Activated CD4-positive, alpha-beta T cell treated with anti-CD3 and anti-CD28 coated beads, Interleukin-2, amount 50 U/mL, for 1 hour (primary cell): ENCODE measurements at regions not wholly inside any gene's neighbourhood (a gene's known extent, or its start where the extent isn't known, plus 50 kb on each side); places are given as distances from the start of the nearest gene placed in this dataset.
"Not testable (repeated sequence)": the region's sequence is repeated elsewhere in the genome, so short reads cannot be mapped to it uniquely, and the experiment has no call there.

Source experiments
- DNase-seq: peaks from one replicate; pipeline ENCODE4 v3.0.0-alpha.2; 2020

DNA sequence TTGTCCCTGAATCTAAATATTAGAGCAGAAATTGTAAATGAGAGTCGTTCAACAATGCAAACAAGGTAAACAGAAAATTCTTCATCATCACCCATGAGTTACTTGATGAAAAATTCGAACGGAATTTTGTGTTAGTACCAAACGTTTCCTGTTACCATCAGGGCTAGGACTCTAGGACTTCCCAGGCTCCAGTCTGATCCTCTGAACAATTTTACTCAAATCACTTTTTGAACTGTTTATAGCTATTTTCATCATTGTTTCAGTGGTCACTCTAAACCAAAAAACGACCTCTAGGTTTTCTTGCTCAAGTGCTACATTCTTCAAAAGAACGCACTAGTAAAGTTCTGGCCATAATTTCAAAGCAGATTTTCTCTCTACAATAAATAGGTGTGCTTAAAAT, 273.3 kb downstream of the MREG start:
- no peak for DNase-seq

DNA sequence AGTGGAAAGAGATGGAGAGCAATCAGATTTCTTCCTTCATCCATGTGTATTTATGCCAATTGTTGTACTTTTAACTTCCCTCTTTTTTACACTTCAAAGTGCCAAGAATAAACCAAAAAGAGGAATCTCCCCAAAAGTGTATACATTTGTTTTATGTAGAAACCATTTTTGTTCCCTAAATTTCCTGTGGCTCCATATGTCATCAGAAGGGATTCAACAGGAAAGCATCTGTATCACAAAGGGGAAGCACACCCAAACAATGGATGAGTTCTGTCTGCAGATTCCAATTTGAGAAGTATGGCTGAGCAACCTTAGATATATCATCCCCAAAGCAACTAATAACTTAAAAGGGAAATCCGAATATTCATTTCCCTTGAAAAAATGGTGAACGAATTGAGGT, 275.0 kb downstream of the MREG start:
- no peak for DNase-seq

DNA sequence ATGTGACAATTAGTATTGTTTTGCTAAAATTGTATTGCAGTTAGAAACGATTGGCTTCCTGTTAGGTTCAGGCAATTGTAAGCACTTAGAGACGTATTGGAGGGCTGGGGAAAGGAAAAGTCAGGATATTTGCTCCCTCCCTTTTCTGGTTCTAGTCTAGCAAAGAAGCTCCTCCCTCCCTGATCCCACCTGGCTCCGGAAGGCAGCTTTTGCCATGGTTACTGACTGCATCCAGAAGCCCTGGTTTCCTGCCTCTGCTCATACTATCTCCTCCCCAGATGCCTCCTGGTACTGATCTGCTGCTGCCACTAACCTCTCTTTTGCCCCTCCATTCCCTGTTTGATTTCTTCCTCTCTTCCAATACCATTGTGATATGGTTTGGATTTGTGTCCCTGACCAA, 275.9 kb downstream of the MREG start:
- DNase-seq, result no peak

DNA sequence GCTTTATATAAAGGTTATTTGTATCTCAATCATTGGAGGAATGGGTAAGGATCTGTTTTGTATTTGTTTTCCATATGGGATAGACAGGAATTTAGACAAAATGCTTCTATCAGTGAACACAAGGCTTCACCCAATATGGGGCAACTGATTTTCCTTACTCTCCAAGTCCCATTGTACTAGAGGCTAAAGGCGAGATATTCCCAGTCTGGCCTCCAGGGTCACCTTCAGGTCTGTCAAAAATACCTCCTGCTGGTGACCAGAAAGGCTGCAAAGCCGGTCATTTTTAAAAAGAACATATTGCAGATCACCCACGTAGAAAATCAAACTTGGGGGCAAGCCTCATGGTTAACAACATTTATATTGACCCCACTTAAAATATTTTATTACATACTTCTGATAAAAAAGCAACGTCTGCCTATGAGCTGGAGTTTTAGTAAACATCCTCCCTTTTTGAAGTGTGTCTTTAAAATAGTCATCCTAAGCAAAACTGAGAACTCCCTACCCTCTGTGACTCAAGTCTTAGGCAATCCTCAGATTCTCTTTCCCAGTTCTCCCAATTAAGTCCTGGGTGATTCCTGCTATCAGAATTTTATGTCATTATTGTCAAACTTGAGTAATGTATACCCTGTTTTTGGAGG, 276.6 kb downstream of the MREG start:
- DNase-seq, result no peak

DNA sequence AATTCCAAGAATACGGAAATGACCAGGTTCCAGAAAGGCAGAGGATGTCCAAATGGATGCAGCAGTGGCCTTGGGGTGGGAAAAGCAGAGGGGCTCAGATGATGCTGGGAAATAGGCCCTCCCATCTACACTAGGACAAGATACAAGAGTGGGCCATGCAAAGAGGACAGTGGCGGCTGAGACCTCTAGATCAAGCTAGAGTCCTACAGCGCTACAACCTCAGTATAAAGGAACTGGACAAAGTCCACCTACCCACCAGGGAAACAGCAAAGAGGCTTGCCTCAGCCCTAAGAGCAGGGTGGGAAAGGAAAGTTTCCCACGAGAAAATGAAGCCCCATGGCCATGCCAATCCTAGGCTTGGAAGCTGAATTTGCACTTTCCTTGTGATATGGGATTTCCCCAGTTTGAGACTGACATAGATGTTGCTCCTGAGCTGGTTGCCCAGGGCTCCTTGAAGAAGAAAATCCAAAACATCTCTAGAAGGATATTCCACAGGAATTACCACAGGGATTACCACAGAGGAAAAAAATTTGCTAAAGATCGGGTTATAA, 282.2 kb downstream of the MREG start:
- no peak for DNase-seq

DNA sequence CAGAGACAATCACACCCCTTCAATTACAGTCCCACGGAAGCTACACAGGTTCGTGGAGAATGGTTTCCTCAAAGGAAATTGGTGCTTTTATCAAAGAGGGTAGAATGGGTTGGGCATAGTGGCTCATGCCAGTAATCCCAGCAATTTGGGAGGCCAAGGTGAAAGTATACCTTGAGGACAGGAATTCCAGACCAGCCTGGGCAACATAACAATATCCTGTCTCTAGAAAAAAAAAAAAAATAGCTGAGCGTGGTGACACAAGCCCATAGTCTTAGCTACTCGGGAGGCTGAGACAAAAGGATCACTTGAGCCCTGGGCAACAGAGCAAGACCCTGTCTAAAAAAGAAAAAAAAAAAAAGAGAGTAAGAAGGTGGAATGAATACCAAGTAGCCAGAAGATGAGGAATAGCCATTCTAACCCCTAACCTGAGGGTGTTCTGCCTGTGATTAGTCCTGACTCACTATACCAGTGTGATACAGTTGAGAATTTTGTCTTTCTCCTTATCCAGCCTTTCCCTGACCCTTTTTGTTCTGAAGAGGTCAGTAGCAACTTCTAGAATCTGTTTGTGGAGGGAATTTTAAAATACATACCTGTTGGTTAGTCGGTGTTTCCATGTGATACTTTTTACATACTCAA, 283.2 kb downstream of the MREG start:
- no peak for DNase-seq

DNA sequence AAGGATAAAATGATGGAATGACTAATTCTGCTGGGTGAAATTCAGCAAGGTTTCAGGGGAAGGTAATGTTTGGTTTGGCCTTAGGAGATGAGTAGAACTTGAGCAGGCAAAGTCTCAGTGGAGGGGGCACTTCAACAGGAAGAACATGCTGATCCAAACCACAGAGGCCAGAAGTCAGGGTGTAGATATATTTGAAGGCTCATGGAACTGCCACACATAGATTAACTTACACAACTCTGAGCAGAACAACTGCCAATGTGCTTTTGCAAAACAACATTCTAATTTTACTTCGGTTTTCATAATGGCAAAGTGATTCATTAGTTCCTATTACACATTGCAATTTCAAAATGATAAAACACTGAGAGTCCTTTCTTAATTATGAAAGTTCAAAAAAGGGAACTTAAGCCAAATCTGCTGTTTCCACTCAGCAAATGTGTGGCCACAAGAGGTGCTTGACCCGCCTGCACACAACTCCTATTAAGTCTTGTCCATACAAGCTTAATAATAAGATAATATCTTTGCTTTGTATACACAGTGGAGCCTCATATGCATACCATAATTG, 284.8 kb downstream of the MREG start:
- no peak for DNase-seq

DNA sequence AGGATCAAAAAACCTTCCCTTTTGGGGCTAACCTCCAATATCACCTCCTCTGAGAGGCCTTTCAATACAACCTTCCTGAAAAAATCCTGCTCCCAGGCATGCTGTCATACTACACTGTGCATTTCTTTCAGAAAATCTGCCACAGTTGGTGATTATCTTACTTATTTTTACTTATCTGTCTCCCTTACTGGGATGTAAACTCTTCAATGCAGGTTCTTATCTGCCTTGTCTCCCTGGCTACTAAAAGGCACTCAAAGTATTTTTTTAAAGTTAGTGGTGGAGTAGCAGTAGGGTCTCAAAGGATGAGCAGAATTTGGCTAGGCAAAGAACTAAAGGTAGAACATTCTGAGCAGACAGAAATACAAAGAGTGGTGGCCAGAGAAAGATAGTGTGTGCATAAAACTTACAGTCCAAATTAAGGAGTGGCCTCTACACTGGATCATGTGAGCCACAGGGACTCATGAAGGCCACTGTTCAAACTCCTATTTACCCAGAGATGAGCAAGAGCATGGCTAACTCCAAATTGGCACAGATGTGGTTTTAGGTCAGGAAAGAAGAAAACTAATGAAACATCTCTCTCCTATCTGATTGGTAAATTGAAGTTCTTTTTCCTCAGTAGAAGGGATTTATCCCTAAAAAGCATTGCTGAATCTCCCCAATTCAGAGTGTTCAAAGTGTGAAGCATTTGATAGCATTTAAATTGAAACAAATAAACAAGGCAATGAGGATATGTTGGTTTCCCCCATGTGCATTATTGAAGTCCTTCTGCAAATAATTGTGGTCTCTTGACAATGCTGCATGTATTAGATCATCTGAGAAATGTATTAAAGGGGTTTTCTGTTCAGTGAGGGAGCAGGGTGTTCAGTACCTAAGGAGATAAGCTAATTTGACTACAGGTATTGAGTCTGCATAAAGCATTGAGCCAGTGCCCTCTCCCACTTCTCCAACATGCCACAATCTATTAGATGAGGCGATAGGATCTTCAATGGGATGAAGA, 285.5 kb downstream of the MREG start:
- DNase-seq, result no peak

DNA sequence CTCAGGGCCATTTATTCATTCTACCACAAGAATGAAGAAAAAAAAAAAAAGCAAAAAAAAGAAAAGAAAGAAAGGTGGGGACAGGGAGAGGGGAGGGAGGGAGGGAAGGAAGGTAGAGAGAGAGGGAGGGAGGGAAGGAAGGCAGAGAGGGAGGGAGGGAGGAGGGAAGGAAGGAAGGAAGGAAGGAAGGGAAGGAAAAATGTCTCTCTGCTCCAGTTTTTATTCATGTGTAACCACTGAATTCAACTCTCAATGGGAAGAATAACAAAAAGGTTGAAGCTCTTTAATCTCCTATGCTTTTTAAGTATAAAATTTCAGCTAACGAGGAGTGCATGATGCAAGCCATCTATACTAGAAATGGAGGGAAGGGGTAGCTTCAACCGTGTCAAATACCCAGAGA, 287.3 kb downstream of the MREG start:
- DNase-seq, result no peak

DNA sequence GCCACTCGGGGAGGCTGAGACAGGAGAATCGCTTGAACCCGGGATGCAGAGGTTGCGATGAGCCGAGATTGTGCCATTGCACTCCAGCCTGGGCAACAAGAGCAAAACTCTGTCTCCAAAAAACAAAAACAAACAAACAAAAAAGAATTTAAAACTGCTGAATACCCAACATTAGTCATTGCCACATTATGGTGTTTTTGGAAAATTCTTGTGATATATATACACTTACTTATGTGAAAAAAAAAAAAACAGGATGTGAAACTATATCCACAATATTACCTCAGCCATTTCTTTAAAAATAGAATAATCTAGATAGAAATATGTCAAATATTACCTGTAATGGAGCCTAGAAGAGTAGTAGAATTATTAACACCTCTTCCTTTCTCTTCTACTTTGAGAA, 288.3 kb upstream of the FN1 start:
- no peak for DNase-seq

DNA sequence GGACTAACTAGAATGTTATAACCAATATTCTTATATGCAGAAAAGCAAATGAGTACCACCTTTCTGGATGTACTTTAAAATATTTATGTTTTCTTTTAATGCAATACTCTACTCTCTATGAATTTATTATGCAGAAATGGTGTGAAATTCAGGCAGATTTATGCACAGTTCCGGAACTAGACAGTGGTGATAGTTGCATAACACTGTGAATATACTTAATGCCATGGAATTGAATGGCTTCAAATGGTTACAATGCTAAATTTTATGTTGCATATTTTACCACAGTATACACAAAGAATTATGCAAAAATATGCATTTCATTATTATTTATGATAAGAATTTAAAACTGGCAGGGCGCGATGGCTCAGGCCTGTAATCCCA, 287.8 kb upstream of the FN1 start:
- no peak for DNase-seq

DNA sequence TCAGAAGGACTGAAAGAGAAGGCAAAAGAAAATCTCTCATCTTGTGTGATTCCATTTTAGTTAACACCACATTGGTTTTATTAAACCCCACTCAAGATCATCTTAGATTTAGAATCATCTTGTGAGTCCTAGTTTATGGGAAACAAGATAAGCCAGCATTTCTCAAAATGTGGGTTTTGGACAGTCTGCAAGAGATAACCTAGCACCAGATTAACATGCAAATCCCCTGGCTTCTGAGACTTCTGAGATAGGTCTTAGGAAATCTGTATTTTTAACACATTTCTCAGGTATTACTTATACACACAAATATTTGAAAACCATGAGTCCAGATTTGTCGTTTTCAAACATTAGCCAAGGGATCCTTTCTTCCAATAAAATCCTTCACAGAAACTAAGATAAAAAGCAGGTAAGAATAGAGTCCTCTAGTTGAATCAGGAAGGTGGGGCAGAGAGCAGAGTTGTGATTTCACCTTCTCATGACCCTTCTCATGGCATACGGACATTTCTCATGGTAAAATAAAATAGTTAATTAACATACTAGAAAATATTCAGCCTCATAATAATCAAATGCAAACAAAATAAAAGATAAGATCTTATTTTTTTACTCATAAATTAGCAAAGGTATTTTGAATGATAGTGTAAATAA, 287.2 kb upstream of the FN1 start:
- no peak for DNase-seq

DNA sequence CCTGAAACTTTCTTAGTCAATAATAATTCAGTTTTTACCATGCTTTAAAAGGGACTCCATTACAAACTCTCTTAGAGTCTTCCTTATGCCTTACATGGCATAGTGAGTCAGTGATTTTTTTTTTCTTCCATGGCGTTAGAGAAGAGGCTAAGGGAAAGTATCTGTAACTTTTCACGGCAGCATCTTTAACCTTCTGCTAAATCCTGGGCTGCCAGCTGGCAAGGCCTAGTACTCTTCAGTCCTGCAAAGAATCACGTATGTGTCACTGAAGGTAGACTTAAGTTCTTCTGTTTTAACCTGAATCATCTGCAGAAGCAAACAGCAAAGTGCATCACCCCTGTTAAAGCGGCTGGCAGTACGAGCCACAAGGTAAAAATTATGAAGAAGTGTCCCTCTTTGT, 286.3 kb upstream of the FN1 start:
- no peak for DNase-seq

DNA sequence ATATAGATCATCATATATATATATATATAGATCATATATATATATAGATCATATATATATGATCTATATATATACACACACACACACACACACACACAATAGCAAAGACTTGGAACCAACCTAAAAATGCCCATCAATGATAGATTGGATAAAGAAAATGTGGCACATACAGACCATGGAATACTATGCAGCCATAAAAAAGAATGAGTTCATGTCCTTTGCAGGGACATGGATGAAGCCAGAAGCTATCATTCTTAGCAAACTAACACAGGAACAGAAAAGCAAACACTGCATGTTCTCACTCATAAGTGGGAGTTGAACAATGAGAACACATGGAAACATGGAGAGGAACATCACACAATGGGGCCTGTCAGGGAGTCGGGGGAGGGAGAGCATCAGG, 285.6 kb upstream of the FN1 start:
- DNase-seq, result not testable (repeated sequence)

DNA sequence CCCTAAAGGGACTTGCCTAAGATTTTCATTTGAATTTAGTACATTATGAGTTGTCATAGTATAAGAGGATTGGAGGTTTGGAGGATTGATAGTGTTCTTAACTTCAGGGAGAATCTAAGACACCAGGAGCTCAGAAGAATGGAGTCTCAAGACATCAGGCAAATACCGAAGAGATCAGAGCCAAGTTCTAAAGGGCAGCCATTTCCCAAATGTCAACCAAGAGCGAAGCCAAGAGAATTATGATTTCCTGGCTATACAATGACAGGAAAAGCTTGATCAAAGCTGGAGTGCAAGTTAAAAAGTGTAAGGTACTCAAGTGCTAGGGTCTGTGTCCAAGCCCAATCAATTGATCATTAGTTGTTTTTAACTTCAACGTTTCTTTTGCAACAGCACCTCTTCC, 283.0 kb upstream of the FN1 start:
- no peak for DNase-seq

DNA sequence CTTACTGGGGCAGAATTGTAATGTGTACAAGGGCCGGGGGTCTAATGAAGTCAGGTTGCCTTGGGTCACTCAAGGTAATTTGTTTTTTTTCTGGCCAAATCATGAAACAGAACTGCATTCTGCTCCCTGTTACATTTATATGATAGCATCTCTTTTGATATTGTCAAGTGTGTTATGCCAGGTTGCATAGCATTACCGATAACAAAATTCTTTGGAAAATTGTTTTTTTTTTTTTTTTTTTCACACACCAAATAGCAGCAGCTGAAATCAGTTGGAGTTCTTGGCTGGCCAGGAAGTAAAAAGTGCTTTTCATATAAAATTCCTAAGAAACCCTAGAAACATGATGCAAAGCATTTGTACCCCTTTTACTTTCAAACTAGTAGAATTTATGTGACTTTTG, 282.6 kb upstream of the FN1 start:
- no peak for DNase-seq

DNA sequence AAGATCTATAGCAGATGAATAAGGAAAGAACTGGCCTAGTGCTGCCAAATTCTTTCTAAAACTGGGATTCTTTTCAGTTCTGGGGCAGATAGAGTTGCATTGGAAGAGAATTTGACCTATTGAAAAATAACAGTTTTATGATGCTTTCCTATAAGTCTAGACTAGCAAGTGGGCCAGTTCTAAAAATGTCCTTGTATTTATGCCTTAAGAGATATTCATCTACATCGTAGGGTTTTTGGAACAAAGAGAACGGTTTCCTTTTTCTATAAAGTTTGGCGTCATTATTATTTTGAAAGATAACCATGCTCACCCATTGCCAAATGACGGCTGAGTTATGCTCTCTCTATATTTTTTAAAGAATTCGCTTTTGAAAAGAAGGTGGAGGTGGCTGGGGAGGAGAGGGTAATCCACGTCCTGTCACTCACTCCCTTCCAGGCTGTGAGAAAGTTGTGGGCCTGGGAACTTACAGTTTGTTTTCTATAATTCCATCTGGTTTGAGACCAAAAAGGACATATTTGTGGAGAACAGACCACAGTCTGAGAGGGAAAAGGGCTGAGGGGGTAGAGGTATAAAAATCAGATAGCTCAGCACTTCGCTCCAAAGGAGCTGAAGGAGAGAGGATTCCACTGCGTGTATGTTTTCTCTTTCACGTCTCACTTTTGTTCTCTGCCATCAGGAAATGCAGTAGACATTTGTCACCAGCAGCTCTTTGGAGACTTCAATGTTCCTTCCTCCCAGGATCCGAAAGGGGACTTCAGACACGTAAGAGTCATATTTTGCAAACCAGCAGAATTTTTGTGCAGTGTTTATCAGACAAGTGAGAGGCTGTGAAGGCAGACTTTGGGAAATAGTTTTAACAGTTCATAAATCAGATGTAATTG, 281.9 kb upstream of the FN1 start:
- no peak for DNase-seq

DNA sequence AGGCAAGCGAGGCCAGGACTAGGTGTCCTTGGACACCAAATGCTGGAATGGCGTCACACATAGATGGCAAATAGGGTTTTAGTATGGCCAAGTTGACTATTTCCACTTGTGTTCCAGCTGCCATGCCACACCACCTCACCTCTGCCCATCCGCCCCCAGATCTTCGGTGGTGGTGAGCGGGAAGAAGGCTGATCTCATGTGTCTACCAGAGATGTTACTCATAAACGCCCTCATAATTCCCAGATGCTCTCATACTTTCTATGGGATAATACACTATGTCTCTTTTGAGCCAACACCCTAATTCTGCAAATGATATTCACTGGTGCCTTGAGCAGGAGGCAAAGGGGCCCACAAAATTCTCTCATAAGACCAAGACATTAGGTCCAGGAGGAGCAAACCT, 281.1 kb upstream of the FN1 start:
- no peak for DNase-seq

DNA sequence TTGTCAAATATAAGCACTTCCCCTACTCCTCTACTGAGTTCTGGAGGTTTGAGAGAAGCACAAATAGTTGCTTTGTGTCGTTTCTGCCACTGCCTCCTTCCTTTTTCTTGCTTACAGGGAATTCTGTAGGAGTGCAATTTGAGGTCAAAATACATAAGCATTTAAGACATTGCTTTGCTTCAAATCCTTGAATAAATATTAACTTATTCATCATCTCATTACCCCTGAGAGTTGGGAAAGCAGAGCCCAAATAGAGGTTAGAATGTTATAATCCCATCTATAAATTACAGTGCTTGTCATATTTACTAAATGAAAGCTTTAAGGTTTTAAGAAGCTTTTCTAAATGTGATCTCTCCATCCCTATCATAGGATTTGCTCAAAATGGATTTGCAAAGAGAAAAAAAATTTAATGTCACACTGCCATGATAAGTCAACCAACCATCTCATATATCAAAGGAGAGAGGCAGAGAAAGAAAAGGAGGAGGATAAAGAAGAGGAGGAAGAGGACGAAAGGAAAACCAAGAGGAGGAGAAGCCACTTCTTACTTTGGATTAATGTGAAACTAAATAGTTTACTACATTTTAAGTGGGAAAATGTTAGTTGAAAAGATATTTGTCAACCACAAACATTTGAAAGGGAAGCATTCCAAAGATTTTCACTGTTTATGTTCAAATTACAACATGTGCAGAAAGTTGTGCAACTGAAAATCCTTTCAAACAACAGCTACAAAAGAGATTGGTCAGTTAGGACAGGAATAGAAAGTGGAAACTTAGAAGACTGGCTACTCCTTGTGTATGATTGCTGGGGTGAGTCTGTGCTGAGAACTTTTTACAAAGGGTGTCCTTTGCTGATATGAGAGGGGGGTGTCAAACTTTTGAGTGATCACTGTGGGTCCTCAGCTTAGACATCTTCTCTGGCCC, 277.3 kb upstream of the FN1 start:
- no peak for DNase-seq

DNA sequence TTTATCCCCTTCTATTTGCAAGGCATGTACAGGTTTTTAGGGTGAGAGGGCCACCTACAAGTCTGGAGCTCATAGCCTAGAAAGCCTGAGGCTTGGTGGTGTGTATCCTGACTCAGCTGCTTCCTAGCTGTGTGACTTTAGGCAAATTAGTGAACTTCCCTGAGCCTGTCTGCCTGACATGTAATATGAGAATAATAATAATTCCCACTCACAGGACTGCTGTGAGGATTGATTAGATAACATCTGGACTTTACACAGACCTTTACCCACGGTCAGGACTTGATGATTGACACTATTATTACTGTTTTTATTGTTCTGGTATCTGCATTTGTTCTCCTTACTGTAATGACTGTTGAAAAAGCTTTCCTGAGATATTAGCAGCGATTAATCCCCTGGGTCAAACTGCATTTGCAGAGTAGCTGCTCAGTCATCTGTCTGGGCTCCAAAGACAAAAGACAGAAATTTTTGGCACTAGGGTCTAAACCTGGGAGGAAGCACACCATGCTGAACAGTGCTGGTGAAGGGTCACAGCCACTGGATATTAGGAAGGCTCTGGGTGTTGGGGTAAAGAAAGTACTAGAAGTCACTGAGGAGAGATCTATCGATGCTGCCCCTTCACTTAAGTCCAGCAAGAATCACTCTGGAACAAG, 276.5 kb upstream of the FN1 start:
- no peak for DNase-seq
